Stimulated activated CD4-positive, alpha-beta T cell treated with anti-CD3 and anti-CD28 coated beads, Interleukin-12 subunit alpha, Interleukin-12 subunit beta, amount 100 ng/mL, for 48 hours (primary cell): ENCODE measurements at regions not wholly inside any gene's neighbourhood (a gene's known extent, or its start where the extent isn't known, plus 50 kb on each side); places are given as distances from the start of the nearest gene placed in this dataset.

ENCODE experiments used
- DNase-seq, 3 donors: peaks; one replicate each; pipeline ENCODE4 v3.0.0-alpha.2; 2020; ENCODE audit warnings: low read depth in 2 of 3, low spot score in 1 of 3

DNA sequence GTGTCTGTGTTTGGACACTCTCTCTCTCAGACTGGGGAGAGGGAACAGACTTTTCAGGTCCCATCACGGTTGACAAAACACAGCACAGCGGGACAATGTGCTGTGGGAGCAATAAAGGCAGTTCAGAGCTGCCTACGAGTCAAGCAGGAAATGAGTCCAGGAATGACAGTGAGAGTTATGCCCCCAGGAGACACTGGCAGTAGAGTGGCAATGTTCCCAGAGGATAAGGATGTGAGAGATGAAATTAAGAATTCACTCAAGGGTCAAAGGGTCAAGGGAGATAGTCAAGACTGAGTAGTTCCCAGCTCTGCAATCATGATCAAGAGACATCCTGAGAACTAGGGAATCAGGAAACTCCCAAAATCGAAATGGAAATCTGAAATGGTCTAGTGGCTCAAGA lies 156.1 kb downstream of the LURAP1L start:
- DNase-seq: no peak

DNA sequence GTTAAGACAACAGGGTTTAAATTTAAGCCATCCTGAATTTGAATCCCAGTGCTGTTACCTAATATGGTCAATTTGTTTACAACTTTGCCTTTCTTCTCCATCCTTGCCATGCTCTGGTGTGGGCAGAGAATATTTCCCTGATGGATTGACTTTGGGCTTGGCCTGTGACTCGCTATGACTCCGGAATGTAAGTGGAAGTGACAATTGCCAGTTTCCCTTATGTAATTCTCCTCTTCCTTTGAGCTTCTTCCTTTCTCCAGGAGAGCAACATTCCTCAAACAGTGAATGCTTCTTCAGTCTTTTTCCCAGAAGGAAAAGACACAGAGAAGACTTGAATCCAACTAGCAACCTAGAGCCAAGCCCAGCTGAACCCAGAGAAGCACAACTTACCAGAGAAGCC lies 159.1 kb downstream of the LURAP1L start:
- DNase-seq: no peak

DNA sequence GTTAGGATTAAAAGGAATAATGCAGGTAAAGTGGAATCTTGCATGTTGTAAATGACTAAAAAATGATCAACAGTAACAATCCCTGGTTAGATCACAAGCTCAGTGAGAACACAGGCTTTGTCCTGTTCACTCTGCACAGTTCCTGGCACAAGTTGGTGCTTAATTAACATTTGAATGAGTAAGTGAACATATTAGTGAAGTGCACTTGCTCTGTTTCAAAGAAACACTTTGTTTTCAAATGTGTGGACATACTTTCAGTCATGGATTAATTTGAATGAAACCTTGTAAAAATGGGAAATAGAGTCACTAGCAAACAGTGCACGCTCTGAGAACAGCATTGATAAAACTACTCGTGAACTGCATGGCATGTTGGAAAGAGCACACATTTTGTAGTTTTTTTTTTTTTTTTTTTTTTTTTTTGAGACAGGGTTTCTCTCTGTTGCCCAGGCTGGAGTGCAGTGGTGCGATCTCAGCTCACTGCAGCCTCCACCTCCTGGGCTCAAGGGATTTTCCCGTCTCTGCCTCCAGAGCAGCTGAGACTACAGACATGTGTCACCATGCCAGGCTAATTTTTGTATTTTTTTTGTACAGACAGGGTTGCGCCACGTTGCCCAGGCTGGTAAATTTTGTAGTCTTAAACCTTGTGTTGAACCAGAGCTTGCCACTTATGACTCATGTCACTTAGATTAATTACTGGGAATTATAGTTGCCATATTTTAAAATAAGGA lies 159.9 kb downstream of the LURAP1L start:
- DNase-seq: no peak

DNA sequence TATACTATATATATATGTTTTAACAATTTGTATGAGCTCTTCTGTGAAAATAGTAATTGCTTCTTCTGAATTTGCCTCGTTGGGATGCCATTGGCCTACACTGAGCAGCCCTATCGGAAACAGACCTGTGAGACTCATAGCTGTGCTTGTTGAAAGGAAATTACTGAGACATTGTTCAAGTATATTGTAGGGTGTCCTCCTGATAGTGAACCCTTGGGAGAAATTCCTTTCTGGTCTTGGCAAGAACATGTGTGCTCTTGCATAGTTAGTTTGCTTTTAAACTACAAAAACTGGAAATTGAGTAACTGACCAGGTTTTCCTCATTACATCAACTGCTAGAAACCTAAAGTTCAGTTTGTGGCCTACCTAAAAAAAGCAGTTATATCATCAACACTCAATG lies 160.9 kb downstream of the LURAP1L start:
- no peak for DNase-seq

DNA sequence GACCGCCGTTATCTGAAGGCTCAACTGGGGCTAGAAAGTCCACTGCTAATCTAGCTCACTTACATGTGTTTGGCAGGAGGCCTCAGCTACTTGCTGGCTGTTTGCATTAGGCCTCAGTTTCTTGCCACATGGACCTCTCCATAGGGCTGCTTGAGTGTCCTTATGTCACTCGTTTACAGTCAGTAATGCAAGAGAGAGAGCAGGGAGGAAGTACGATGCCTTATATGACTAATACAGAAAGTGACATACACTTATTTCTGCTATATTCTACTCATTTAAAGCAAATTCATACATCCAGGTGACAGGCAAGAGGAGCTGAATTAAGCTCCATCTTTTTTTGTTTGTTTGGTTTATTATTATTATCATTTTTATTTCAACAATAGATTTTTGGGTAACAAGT lies 179.6 kb downstream of the LURAP1L start:
- no peak for DNase-seq

DNA sequence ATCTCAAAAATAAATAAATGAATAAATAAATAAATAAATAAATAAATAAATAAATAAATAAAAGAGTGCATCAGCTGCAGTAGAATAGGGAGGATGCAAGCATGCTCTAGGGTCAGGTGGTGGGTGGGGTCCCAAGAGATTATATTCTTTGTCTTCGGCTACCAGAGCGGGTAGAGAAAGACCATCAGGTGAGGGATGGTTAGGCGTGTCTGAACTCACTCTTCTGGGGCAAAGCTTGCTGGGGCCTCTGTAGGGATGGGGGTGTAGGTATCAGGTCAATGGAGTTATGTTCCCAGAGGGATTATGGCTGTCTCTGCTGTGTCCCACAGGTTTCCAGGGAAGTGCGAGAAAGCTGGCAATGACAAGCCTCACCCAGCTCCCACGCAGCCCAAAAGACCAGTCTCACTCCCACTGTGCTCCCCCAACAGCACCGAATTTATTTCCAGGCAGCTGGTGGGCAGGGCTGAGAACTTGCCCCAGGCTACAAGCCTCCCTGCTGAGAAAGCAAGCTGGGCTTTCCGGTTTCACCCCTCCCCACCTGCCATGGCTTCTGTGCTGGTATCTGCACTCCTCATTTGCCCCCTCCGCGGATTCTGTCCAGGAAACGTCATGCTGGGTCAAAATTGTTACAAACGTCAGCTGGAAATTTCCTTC lies 180.8 kb downstream of the LURAP1L start:
- no peak for DNase-seq

DNA sequence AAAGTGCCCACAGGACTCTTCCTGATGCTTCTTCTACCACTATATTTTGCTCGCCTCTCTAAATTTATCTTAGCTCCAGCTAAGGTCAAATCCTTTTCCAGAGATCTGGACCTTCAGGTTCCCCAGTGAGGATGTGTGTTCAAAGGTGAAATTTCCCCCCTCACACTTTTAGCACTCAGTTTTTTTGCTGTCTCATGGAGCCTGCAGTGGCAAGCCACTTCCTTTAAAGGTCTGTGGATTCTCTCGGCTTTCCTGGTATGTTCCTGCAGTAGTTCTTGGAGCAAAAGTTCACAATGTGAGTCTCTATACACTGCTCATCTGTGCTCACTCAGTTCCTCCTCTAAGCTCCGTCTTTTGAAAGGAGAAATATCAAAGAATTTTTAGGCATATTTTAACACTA lies 181.4 kb downstream of the LURAP1L start:
- DNase-seq: no peak

DNA sequence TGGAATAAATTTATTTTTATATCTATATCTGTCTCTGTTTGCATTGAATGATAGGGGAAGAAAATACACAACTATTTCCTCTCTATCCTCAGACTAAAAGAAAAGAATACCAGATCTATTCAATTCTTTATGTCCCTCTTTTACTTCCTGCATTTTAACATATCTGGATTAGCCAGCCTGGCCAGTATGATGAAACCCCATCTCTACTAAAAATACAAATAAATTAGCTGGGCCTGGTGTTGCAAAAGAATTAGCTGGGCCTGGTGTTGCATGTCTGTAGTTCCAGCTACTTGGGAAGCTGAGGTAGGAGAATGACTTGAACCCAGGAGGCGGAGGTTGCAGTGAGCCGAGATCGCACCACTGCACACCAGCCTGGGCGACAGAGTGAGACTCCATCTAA lies 182.0 kb downstream of the LURAP1L start:
- DNase-seq: no peak

DNA sequence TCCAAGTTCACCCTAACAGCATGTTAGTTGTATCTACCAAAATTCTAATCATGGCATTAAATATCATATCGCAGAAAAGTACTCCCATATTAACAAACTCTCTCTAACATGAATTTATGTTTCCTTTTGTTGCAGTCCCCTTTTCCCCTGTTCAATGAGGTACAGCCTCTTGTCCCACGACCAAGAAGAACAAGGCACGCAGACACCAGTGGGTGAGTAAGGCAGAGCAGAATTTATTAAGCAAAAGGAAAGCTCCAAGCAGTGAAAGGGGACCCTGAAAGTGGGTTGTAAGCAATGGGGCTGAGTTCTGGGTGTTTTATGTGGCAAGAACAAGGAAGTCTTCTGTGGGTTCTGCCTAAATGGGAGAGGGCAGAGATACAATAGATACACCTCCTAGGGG lies 183.5 kb downstream of the LURAP1L start:
- DNase-seq: no peak

DNA sequence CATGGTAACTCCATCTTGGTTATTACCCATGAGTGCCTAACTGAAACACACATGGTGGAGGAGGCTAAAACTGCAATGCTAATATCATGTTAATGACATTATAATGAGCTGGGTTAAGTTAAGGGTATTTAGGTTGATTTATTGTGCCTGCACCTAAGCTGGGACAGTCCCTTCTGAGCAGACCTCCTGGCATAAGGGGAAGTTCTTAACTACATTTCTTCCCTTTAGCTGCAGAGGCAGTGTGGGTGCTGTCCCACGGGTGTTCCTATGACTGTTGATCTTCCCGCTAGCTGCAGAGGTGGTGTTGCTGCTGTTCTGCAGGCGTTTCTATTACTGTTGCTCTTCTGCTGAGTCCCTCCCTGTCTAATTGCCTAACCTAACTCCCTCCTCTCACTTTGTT lies 183.9 kb downstream of the LURAP1L start:
- DNase-seq: no peak

DNA sequence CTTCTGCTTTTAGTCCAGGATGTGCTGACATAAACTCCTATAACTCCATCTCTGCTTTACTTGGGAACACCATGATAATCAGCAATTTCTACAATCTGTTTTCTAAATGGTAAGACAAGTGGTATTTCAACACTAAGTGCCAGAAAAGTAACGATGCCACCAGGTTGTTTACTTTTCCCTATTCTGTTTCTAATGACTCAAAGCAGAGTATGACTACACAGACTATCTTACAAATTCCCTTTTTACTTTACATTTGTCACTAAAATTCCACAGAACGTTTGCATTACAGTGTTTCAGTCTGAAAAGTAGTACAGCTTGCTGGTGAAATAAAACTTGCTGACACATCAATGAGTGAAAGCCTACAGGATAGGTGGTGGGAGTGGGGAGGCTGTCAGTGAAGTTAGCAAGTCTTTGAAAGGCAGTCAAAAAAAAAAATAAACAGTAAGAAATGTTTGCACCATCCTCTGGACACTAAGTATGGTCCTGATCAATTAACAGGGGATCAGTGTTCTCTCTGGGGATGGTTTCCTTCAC lies 186.5 kb downstream of the LURAP1L start:
- no peak for DNase-seq

DNA sequence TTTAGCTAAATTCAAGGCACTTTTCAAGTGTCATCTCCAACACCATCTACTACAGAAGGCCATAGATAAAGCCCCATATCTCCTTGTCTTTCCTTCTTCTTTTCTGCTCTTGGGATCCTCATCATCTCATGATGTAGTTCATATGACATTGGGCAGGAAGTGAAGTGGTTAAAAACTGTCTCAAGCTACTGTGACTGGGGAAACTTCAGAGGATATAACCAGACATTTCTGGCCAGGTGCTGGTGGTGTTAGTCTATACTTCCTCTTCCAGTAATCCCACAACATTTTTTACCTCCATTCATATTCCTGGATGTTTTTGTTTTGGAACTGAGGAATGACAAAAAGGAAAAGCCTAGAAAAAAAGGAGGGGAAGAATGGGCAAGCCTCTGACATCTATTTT lies 188.7 kb downstream of the LURAP1L start:
- DNase-seq: no peak

DNA sequence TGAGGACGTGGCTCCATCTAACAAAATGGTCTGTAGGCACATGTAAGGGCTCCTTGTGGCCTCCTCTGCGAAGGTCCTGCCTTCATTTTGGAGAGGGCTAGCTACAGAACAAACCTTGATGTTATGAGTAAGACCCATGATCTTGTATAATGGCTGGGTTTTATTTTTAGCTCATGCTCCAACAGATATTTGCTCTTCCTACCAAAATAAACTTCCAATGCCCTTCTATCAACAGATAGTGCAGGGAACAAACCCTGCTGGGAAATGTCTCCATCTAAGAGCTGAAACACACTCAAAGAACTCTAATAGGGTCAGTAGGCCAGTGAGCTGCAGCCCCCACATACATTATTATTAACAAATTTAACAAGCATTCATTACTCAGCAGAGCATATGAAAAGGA lies 189.5 kb downstream of the LURAP1L start:
- no peak for DNase-seq

DNA sequence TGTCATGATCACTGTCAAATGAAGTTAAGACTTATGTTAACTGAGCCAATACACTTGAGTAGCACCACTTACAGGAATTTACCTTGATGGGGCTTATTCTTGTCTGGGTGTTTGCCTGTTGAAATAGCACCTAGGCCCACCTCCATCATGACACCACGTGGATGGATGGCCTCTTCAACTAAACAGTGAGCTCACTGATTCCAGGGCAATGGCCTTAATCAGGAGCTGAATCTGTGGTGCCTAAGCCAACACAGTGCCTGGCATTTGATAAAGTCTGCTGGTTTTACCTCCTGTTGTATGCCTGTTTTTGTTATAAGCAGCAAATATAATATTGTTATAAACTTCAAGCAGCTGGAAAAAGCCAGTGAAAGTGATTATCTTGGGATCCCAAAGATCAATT lies 190.5 kb downstream of the LURAP1L start:
- no peak for DNase-seq

DNA sequence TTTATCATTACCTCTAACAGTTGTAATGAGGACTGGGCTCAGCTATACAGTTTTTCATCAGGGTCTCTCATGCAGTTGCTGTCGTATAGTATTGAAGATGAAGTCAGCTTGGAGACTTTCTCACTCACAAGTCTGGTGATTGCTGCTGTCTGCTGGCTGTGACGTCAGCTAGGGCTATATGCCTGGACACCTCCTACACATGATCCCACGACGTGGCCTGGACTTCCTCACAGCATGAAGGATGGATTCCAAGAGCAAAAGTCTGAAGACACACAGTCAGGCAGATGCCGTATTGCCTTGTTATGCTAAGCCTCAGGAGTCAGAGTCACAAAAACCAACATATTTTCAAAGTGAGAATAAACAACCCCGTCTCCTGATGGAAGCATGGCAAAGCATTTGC lies 193.3 kb downstream of the LURAP1L start:
- DNase-seq: no peak

DNA sequence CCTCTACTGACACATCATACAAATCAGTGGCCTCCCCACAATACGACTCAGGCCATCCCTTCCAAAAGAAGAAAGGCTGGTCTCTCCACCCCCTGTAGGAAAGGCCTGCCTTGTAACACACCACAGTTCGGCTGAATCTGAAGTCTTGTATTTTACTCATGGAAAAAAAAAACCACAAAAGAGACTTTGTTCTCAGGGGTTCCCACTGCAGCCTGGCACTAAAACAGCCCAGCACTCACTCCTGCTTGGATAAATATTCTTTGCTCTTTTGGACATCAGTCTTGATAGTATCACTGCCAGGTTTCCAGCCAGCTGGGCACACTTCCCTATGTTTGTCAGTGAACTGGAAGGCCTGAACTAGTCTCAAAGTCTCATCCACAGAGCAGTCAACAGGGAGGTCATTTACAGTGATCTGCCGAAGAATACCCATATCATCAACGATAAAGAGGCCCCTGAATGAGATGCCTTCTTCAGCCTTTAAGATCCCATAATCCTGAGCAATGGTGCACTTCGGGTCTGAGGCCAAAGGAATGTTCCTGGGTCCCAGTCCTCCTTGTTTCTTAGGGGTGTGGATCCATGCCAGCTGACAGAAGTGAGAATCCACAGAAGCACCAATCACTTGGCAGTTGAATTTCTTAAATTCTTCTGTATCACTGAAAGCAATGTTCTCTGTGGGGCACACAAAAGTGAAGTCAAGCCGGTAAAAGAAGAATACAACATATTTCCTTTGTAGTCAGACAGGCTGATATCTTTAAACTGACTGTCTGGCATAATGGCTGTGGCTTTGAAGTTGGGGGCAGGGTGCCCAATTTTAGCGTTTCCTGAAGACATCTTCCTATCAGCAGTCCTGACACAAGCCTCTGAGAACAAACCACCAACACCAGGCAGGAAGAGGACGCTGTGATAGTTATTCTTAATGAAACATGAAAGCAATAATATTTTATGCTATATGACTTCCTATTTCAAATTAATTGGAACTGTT lies 198.1 kb downstream of the LURAP1L start:
- no peak for DNase-seq

DNA sequence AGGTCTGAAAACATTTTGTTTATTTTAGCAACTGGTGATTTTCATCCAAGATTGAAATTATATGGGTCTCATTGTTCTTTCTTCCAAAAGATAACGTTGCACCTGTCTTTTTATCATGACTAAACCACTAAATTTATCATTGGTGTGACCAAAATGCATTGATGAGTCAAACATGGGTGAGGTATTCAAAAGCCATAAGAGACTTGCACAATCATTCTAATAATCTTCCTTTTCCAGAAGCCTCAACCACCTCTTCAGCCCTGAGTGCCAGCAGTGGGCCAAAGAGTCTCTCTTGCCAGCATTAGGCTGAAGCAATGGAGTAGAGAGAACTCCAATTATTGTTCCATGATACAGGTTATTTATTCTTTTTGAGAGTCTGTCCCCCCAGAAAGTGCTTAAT lies 198.9 kb downstream of the LURAP1L start:
- no peak for DNase-seq

DNA sequence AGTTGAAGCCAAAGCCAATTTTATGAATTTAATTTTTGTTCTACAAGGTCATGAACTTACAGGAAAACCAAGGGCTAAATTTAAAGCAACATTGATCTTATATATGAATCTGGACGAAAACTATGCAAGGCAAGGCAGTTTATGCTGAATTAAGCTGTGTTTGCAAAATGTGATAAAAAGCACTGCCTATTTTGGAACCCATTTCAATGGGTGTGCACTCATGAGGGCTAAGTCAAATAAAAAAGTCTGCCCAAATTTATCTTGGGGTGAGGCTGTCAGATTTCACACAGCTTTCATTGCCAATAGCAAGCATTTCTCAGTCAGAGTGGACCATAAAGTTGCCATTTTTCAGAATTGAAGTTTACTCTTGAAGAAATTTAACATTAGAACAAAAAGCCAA lies 199.9 kb downstream of the LURAP1L start:
- DNase-seq: no peak

DNA sequence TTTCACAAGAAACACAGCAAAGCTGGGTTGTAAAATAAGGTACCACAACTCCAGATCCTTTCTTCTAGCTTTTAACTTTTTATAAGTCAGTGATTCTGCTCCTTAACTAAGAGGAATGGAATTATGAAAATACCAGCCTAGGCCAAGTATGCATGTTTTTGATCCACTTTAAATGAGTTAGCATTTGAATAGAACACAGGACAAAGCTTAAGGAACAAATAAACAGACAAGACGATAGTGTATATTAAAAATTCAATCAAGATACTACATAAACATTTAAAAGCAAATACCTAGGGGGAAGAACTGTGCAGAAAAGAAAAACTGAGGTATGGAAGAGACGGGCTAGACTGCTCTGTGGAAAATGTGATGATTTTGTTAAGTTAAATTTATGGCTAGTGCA lies 200.7 kb downstream of the LURAP1L start:
- no peak for DNase-seq

DNA sequence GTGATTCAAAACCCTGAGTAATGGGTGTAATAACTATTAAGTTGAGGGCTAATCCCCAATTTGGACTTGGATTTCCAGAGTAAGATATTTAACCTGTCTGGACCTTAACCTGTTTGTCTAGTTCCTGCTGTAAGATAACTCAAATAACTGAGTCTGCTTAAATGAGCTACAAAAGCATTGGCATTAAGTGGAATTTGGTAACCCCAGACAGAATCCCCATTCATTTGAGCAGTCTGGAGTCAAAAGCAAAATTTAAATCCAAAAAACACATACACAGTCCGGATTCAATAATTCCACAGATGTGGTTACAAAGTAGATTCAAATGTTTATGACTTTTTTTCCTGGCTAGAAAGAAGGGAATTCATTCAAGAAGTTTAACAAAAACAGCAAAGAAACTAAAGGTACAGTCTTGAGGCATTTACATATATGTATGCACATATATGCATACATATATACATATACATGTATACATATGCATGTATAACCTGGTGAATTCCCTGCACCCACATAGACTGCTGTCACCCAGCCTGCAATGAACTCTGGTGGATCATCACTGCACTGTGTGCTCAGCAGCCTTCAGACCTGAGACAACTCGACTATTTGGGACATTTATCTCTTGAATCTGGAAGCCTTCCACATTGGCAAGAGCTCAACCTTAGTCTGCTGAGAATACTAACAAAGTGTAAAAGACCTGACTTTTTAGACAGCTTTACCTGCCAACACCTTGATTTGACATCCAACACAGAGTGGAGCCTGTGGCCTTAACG lies 205.4 kb downstream of the LURAP1L start:
- no peak for DNase-seq

DNA sequence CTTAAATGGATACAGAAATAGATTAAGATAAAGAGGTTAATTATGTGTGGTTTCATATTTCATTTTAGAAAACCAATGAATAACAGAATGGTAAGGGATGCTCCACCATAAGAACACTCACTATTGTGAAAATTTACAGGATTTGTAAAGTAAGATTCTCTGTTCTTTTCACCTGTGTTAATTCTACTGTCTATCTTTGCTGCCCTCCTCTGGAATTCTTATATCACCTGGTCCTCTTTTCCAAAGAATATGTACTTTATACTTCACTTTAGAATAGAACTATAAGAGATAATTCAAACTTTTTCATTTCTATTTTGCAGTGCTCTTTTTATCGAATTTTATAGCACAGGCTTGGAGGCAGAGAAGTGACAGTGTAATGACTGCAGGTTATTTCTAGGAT lies 213.4 kb downstream of the LURAP1L start:
- DNase-seq: no peak
